WERI-Rb-1 (cell line): ENCODE measurements at regions not wholly inside any gene's neighbourhood (a gene's known extent, or its start where the extent isn't known, plus 50 kb on each side); places are given as distances from the start of the nearest gene placed in this dataset.

Source experiments
- DNase-seq: peaks from one replicate; pipeline ENCODE4 v3.0.0-alpha.2; 2020
- H3K27ac ChIP-seq: fragments of 250-450 bp; sonication (Bioruptor Pico); 2 replicates; pipeline ENCODE4 v1.5.1; 2020; ENCODE audit warnings: mild to moderate bottlenecking, moderate library complexity
- H3K27me3 ChIP-seq: fragments of 250-450 bp; sonication (Bioruptor Pico); 2 replicates; pipeline ENCODE4 v1.5.1; 2021; ENCODE audit warnings: mild to moderate bottlenecking, low read depth, moderate library complexity; ENCODE audit not compliant: insufficient read depth, severe bottlenecking
- H3K36me3 ChIP-seq: fragments of 250-450 bp; sonication (Bioruptor Pico); 2 replicates; pipeline ENCODE4 v1.5.1; 2020; ENCODE audit warnings: mild to moderate bottlenecking, moderate library complexity
- H3K4me3 ChIP-seq: 2 replicates; pipeline ENCODE4 v1.5.1; 2011; ENCODE audit warnings: low read depth, mild to moderate bottlenecking, control low read depth, low read length
- H3K9me3 ChIP-seq: fragments of 250-450 bp; sonication (Bioruptor Pico); 2 replicates; pipeline ENCODE4 v1.5.1; 2021; ENCODE audit warnings: mild to moderate bottlenecking, moderate library complexity; ENCODE audit not compliant: severe bottlenecking
- TF ChIP-seq, protein P1 (sequence below): IDR thresholded peaks from 2 replicates; pipeline ENCODE4 v1.5.1; 2011; ENCODE audit warnings: low read depth, mild to moderate bottlenecking, control low read depth, inconsistent platforms, low read length

- H3K9me3 ChIP-seq = no peaks in the 10 kb centered on the region
- TF ChIP-seq, protein P1, sequence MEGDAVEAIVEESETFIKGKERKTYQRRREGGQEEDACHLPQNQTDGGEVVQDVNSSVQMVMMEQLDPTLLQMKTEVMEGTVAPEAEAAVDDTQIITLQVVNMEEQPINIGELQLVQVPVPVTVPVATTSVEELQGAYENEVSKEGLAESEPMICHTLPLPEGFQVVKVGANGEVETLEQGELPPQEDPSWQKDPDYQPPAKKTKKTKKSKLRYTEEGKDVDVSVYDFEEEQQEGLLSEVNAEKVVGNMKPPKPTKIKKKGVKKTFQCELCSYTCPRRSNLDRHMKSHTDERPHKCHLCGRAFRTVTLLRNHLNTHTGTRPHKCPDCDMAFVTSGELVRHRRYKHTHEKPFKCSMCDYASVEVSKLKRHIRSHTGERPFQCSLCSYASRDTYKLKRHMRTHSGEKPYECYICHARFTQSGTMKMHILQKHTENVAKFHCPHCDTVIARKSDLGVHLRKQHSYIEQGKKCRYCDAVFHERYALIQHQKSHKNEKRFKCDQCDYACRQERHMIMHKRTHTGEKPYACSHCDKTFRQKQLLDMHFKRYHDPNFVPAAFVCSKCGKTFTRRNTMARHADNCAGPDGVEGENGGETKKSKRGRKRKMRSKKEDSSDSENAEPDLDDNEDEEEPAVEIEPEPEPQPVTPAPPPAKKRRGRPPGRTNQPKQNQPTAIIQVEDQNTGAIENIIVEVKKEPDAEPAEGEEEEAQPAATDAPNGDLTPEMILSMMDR = no peak
- no peak for DNase-seq
Observed at GRCh38 chr16:6722786-6723185, 609.9 kb upstream of the RBFOX1 start.

GRCh38 chr16:6714510-6714909, 618.1 kb upstream of the RBFOX1 start:
- Histone ChIP-seq H3K27ac (no peak overlapping the region), H3K9me3 (no peaks in the 10 kb centered on the region), H3K27me3 (no peaks in the 10 kb centered on the region), H3K4me3 (no peak overlapping the region), H3K36me3 (no peaks in the 10 kb centered on the region)
- DNase-seq = no peak
- TF ChIP-seq, protein P1 = no peak

More at GRCh38 chr16:6722786-6723185, 609.9 kb upstream of the RBFOX1 start:
- Histone ChIP-seq H3K27me3 (no peaks in the 10 kb centered on the region), H3K27ac (no peak overlapping the region), H3K36me3 (no peaks in the 10 kb centered on the region), H3K4me3 (no peak overlapping the region)

- H3K4me3 ChIP-seq = no peak overlapping the region
- no peaks in the 10 kb centered on the region for H3K36me3 ChIP-seq
- TF ChIP-seq, protein P1 = no peak
- no peak for DNase-seq
- H3K27ac ChIP-seq = no peak overlapping the region
- H3K27me3 ChIP-seq = no peaks in the 10 kb centered on the region
- H3K9me3 ChIP-seq = no peaks in the 10 kb centered on the region
Observed at GRCh38 chr16:6709736-6710135, 622.9 kb upstream of the RBFOX1 start.

GRCh38 chr16:6708576-6709215, 623.9 kb upstream of the RBFOX1 start:
- TF ChIP-seq, protein P1 = no peak
- H3K9me3 ChIP-seq = no peaks in the 10 kb centered on the region
- DNase-seq = no peak
- H3K4me3 ChIP-seq = no peak overlapping the region
- no peaks in the 10 kb centered on the region for H3K36me3 ChIP-seq
- no peak overlapping the region for H3K27ac ChIP-seq
- H3K27me3 ChIP-seq = no peaks in the 10 kb centered on the region

GRCh38 chr16:6704306-6704930, 628.2 kb upstream of the RBFOX1 start:
- DNase-seq = no peak
- no peak overlapping the region for H3K27ac ChIP-seq
- no peak overlapping the region for H3K4me3 ChIP-seq
- TF ChIP-seq, protein P1 = no peak
- H3K27me3 ChIP-seq = no peaks in the 10 kb centered on the region
- H3K36me3 ChIP-seq = no peaks in the 10 kb centered on the region
- no peaks in the 10 kb centered on the region for H3K9me3 ChIP-seq
